Neural progenitor cell (in vitro differentiated cells): ENCODE measurements at regions not wholly inside any gene's neighbourhood (a gene's known extent, or its start where the extent isn't known, plus 50 kb on each side); places are given as distances from the start of the nearest gene placed in this dataset.

Source experiments
- DNase-seq: peaks from one replicate; pipeline ENCODE4 v3.0.0-alpha.2; 2016; ENCODE audit warnings: low spot score
- H2AFZ ChIP-seq: fragments of 200-600 bp; sonication (generic); replicated peaks from 2 replicates; pipeline ENCODE4 v1.6.1; 2016; ENCODE audit warnings: antibody characterized with exemption
- H3F3A ChIP-seq: fragments of 200-600 bp; sonication (generic); 2 replicates; pipeline ENCODE4 v1.6.1; 2016; ENCODE audit warnings: antibody characterized with exemption, low read depth
- H3K27ac ChIP-seq: fragments of 200-600 bp; sonication (generic); 2 replicates; pipeline ENCODE4 v1.5.1; 2016; ENCODE audit warnings: mild to moderate bottlenecking
- H3K27me3 ChIP-seq: fragments of 200-600 bp; sonication (generic); 2 replicates; pipeline ENCODE4 v1.6.1; 2016; ENCODE audit warnings: mild to moderate bottlenecking, moderate library complexity
- H3K36me3 ChIP-seq: fragments of 200-600 bp; sonication (generic); 2 replicates; pipeline ENCODE4 v1.5.1; 2016
- H3K4me1 ChIP-seq: fragments of 200-600 bp; sonication (generic); 2 replicates; pipeline ENCODE4 v1.6.1; 2016; ENCODE audit warnings: mixed run types
- H3K4me2 ChIP-seq: fragments of 200-600 bp; sonication (generic); 2 replicates; pipeline ENCODE4 v1.6.1; 2016
- H3K4me3 ChIP-seq: fragments of 200-600 bp; sonication (generic); 2 replicates; pipeline ENCODE4 v1.5.1; 2016
- H3K79me2 ChIP-seq: fragments of 200-600 bp; sonication (generic); 2 replicates; pipeline ENCODE4 v1.6.1; 2016; ENCODE audit warnings: low read depth
- H3K9ac ChIP-seq: fragments of 200-600 bp; sonication (generic); 2 replicates; pipeline ENCODE4 v1.6.1; 2016
- H3K9me3 ChIP-seq: fragments of 200-600 bp; sonication (generic); 2 replicates; pipeline ENCODE4 v1.5.1; 2016; ENCODE audit warnings: low read depth
- H4K20me1 ChIP-seq: fragments of 200-600 bp; sonication (generic); 2 replicates; pipeline ENCODE4 v1.6.1; 2016; ENCODE audit warnings: low read depth
- H3K27ac Mint-ChIP-seq: 3 replicates; pipeline ENCODE4 v1.8.0; 2021; ENCODE audit warnings: mixed read lengths
- H3K27me3 Mint-ChIP-seq: 2 replicates; pipeline ENCODE4 v1.8.0; 2022; ENCODE audit warnings: low read depth, mild to moderate bottlenecking, inconsistent platforms, moderate library complexity, mixed read lengths; ENCODE audit not compliant: insufficient read depth
- H3K36me3 Mint-ChIP-seq: 3 replicates; pipeline ENCODE4 v1.8.0; 2021; ENCODE audit warnings: mixed read lengths
- H3K4me1 Mint-ChIP-seq: 3 replicates; pipeline ENCODE4 v1.8.0; 2021; ENCODE audit warnings: mixed read lengths
- H3K4me3 Mint-ChIP-seq: 3 replicates; pipeline ENCODE4 v1.8.0; 2021; ENCODE audit warnings: mild to moderate bottlenecking, moderate library complexity, mixed read lengths
- H3K9me3 Mint-ChIP-seq: 3 replicates; pipeline ENCODE4 v1.8.0; 2020; ENCODE audit warnings: mixed read lengths
- EZH2 ChIP-seq: fragments of 200-600 bp; sonication (generic); IDR thresholded peaks from 2 replicates; pipeline ENCODE4 v1.6.1; 2017; ENCODE audit warnings: antibody characterized with exemption, mild to moderate bottlenecking, moderate library complexity
- EZH2phosphoT487 ChIP-seq: fragments of 200-600 bp; sonication (generic); IDR thresholded peaks from 2 replicates; pipeline ENCODE4 v1.6.1; 2017; ENCODE audit warnings: antibody characterized with exemption
- TF ChIP-seq, protein P1 (sequence below): fragments of 200-600 bp; sonication (generic); IDR thresholded peaks from 2 replicates; pipeline ENCODE4 v1.5.1; 2017; ENCODE audit warnings: antibody characterized with exemption, mild to moderate bottlenecking

- Histone ChIP-seq H3K4me1 (peaks cover 23% of the 10 kb centered on the region), H3K27me3 (no peaks in the 10 kb centered on the region), H3K4me3 (peak overlapping the region; percentile 16), H4K20me1 (no peaks in the 10 kb centered on the region), H3K79me2 (no peaks in the 10 kb centered on the region), H3K27ac (no peak overlapping the region), H3K9me3 (no peaks in the 10 kb centered on the region), H3K4me2 (peak overlapping the region; percentile 58), H3F3A (no peaks in the 10 kb centered on the region), H2AFZ (no peak overlapping the region), H3K9ac (no peak overlapping the region), H3K36me3 (no peaks in the 10 kb centered on the region)
- H3K36me3 Mint-ChIP-seq = no peaks in the 10 kb centered on the region
- no peak for TF ChIP-seq EZH2phosphoT487
- TF ChIP-seq EZH2 = no peak
- TF ChIP-seq, protein P1, sequence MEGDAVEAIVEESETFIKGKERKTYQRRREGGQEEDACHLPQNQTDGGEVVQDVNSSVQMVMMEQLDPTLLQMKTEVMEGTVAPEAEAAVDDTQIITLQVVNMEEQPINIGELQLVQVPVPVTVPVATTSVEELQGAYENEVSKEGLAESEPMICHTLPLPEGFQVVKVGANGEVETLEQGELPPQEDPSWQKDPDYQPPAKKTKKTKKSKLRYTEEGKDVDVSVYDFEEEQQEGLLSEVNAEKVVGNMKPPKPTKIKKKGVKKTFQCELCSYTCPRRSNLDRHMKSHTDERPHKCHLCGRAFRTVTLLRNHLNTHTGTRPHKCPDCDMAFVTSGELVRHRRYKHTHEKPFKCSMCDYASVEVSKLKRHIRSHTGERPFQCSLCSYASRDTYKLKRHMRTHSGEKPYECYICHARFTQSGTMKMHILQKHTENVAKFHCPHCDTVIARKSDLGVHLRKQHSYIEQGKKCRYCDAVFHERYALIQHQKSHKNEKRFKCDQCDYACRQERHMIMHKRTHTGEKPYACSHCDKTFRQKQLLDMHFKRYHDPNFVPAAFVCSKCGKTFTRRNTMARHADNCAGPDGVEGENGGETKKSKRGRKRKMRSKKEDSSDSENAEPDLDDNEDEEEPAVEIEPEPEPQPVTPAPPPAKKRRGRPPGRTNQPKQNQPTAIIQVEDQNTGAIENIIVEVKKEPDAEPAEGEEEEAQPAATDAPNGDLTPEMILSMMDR = no peak
- H3K27ac Mint-ChIP-seq = no peak overlapping the region
- no peak overlapping the region for H3K4me3 Mint-ChIP-seq
- DNase-seq = peak; percentile 59
- peaks cover 19% of the 10 kb centered on the region for H3K4me1 Mint-ChIP-seq
- no peaks in the 10 kb centered on the region for H3K9me3 Mint-ChIP-seq
- peaks cover 2% of the 10 kb centered on the region for H3K27me3 Mint-ChIP-seq
Observed at GRCh38 chr2:107717661-107718060, 109.0 kb upstream of the RGPD4 start.

DNA sequence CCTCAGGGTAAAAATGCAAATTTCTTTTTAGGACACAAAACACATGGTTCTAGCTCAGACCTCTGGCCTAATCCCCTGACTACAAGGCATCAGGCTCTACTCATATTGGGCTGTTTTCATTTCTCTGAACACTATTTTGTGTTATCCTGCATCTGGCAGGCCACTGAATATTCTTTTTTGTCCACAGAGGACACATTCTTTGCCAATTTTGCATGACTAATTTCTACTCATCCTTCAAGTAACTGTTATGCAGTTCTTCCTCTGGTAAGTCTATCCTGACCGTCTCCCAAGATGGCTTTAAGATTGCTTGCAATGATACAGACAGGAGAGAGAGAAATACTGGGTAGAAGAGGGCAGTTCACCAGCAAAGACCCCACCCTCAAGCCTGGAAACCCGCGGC, 107.6 kb upstream of the RGPD4 start:
- H3K36me3 Mint-ChIP-seq = no peaks in the 10 kb centered on the region
- peaks cover 23% of the 10 kb centered on the region for H3K4me1 ChIP-seq
- peaks cover 19% of the 10 kb centered on the region for H3K4me1 Mint-ChIP-seq
- H3K4me3 Mint-ChIP-seq = no peak overlapping the region
- peak overlapping the region; percentile 85 for H2AFZ ChIP-seq
- H3K79me2 ChIP-seq = no peaks in the 10 kb centered on the region
- TF ChIP-seq EZH2 (no peak), EZH2phosphoT487 (no peak)
- TF ChIP-seq, protein P1 = no peak
- DNase-seq = no peak
- H3K36me3 ChIP-seq = no peaks in the 10 kb centered on the region
- H3K9me3 Mint-ChIP-seq = no peaks in the 10 kb centered on the region
- H3K27ac ChIP-seq = no peak overlapping the region
- H3K4me3 ChIP-seq = no peak overlapping the region
- no peak overlapping the region for H3K27ac Mint-ChIP-seq
- no peak overlapping the region for H3K4me2 ChIP-seq
- H3K27me3 Mint-ChIP-seq = peaks cover 2% of the 10 kb centered on the region
- no peaks in the 10 kb centered on the region for H3F3A ChIP-seq
- no peaks in the 10 kb centered on the region for H4K20me1 ChIP-seq
- H3K9me3 ChIP-seq = no peaks in the 10 kb centered on the region
- no peaks in the 10 kb centered on the region for H3K27me3 ChIP-seq
- no peak overlapping the region for H3K9ac ChIP-seq

GRCh38 chr2:107719836-107720235, 106.9 kb upstream of the RGPD4 start:
- Mint-ChIP-seq H3K36me3 (no peaks in the 10 kb centered on the region), H3K4me3 (no peak overlapping the region), H3K27me3 (peaks cover 2% of the 10 kb centered on the region), H3K9me3 (no peaks in the 10 kb centered on the region), H3K4me1 (peaks cover 19% of the 10 kb centered on the region), H3K27ac (no peak overlapping the region)
- Histone ChIP-seq H3K9ac (no peak overlapping the region), H4K20me1 (no peaks in the 10 kb centered on the region), H2AFZ (peak overlapping the region; percentile 85), H3K4me3 (no peak overlapping the region), H3K79me2 (no peaks in the 10 kb centered on the region), H3K4me1 (peaks cover 23% of the 10 kb centered on the region), H3K9me3 (no peaks in the 10 kb centered on the region), H3K4me2 (no peak overlapping the region), H3K36me3 (no peaks in the 10 kb centered on the region), H3F3A (no peaks in the 10 kb centered on the region), H3K27ac (no peak overlapping the region), H3K27me3 (no peaks in the 10 kb centered on the region)
- DNase-seq = peak; percentile 33
- no peak for TF ChIP-seq EZH2
- TF ChIP-seq, protein P1 = no peak
- TF ChIP-seq EZH2phosphoT487 = no peak
